T-helper 1 cell (primary cell): ENCODE measurements at regions not wholly inside any gene's neighbourhood (a gene's known extent, or its start where the extent isn't known, plus 50 kb on each side); places are given as distances from the start of the nearest gene placed in this dataset.
"Not testable (repeated sequence)": the region's sequence is repeated elsewhere in the genome, so short reads cannot be mapped to it uniquely, and the experiment has no call there.

Experiments used
- DNase-seq, 5 donors: peaks; one replicate each; pipeline ENCODE4 v3.0.0-alpha.2; 2012 to 2020

GRCh38 chr5:144773628-144774027 is 603.0 kb downstream of the KCTD16 start:
- DNase-seq, result no peak

DNA sequence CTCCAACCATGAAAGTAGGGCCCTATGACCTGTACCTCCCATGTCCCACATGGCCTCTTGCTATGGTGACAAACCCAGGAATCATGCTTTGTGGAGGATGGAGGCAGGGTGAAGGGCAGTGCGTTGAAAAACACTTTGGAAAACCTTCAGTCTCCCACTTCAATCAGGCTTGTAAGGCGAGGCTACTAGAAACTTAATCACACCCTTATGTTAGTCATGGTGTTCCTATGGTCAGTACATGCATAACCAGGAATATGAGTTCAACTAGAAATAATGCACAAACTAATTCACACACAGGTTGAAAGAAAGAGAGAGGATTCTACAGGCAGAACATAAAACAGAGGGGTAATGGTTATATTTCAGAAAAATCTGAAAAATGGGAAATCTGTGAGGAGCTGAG is 601.1 kb downstream of the KCTD16 start:
- DNase-seq, result no peak

- DNase-seq, result no peak
These were observed 571.7 kb downstream of the KCTD16 start for GRCh38 chr5:144742361-144742760.

DNA sequence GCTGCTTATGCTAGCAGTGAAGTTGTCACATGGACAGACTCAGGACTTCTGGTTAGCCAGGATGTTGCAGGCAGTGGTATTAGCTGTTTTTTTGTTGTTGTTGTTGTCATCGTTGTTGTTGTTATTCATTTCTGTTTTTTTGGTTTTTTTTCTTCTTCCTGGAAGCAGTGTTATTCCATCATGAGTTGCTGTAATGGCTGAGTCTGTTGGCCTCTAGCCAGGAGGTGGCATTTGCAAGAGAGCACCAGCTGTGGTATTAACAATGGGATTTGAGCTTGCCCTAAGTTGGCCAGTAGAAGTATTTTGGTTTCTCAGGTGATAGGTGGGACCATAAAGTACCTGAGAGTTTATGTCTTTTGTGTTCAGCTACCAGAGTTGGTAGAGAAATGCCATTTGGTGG is 561.1 kb downstream of the KCTD16 start:
- no peak for DNase-seq

DNA sequence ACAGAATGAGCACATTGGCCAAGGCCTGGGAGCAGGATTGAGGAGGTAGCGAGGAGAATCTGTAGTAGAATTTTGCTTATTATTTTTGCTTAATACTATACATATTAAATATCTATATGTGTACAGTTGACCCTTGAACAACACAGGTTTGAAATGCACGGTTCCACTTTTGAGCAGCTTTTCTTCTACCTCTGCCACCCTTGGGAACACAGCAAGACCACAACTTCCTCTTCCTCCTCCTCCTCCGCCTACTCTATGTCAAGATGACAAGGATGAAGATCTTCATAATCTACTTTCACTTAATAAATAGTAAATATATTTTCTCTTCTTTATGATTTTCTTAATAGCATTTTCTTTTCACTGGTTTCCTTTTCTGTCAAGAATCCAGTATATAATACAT is 541.4 kb downstream of the KCTD16 start:
- no peak for DNase-seq

DNA sequence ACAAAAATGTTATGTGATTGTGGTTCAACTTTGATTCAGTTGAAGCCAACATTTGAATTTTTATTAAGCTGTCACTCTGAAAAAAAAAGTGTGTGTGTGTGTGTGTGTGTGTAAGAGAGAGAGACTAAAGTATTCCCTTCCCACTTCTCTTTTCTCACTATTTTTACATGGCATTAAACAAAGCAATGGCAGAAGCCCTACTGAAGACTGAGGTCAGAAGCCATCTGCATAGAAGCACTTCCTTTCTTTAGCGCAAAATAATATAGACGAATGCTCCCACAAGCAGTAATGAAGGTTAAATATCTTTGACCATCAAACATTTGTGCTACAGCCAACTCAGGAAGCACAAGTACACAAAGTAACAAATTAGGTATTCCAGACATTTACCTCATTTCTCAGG is 540.5 kb downstream of the KCTD16 start:
- DNase-seq, result no peak

GRCh38 chr5:144710637-144711036 is 540.0 kb downstream of the KCTD16 start:
- DNase-seq, result no peak

DNA sequence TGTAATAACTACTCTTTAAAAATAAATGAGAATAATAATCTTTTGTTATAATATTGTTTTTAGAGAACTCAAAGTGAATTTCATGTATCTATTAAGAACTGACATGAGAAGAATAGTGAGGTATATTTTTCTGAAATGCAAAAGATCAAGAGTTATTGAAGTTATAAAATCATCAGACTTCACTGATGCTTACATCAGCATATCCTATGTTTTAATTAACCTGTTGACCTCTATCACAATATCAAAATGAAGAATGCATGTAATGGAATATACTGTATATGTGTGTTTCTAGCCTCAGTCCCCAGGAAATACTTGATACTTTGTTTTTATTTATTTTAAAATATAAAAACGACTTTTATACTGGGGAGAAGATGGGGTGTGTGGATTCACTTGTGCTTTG is 533.1 kb downstream of the KCTD16 start:
- DNase-seq, result no peak

DNA sequence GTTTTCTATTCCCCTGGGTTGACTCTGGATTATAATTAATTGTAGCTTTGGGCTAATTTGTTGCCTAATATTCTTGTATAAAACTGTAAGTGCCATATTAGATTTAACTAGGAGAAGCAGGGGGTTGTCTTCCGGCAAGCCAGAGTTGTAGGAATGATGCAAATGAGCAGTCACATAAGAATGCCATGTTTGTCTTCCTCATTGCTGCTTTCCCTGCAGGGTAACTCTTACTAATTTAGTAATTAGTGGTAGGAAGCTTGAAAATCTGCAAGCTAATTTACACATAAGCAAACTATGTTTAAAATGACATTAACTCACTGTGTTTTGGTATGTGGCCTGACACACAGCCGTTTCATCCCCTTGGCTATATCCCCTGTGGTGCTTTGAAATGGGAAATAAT is 527.8 kb downstream of the KCTD16 start:
- DNase-seq, result no peak

DNA sequence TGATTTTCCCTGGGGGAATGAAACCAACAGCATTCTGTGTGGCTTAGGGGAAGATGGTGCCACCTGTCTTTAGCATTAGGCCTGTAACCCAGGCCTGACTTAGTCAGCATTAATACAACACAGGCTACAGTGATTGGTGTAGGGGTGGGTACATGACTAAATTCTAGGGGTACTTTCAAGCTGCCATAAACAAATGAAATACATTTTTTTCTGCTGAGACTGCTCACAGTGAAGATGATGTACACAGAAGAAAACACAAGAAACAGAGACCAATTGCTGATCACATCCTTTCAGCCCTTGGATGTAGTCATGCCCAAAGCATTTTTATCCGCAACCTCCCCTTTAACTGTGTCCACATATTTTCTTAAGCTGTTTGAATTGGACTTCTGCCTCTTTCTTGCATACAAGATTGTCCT is 527.2 kb downstream of the KCTD16 start:
- DNase-seq, result no peak

DNA sequence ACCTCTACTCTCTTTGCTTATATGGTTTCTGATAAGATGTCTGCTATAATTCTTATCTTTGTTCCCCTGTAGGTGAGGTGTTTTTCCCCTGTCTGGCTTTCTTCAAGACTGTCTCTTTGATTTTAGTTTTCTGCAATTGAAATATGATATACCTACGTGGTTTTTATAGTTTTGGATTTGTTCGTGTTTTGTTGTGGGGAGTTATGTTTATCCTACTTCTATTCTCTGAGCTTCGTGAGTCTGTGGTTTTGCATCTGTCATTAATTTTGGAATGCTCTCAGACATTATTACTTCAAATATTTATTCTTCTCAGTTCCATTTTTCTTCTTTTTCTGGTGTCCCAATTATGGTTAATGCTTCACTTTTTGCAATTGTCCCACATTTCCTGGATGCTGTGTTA is 521.3 kb downstream of the KCTD16 start:
- DNase-seq, result no peak

DNA sequence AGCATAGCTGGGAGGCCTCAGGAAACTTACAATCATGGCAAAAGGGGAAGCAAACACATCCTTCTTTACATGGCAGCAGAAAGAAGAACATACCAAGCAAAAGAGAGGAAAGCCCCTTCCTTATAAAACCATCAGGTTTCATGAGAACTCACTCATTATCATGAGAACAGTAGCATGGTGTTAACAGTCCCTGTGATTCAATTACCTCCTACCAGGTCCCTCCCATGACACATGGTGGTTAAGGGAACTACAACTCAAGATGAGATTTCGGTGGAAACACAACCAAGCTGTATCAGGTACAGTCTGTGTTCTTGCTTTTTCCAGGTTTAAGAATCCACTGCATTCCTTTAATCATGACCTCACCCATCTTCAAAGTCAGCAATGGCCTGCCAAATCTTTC is 514.2 kb downstream of the KCTD16 start:
- DNase-seq, result no peak

DNA sequence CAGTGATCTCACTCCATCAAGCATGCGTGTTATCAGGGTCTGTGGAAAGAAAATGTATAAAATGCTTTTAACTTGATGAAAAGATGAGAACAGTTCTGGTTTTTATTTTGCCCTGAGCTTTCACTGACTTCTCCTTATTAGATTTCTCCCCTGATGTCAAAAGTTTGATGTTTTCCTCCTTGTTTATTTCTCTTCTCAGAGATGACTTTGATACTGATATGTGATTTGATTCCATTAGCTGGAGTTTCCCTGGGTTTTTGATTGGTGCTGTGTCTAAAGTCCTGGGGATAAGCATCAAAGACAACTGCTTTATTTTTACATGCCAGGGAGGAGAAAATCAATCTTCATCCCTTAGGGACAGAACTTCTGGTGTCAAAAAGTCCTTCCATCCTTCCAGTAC is 510.0 kb downstream of the KCTD16 start:
- no peak for DNase-seq

DNA sequence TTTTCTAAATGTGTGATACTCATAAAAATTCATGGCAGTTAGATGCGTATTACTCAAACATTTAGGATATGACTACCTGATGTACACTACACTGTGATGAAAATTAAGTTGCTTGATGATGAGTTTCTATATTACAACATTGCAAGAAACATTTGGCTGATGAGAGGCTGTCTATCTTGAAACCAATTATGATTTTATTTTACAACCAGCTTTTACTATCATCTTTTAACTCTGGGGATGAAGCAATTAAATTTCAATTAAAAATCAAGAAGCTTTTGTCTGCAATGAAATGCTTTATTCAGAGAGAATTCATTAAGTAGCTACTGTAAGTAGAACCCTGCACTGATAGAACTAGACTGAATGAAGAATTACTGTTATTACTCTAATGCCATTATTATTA is 500.4 kb downstream of the KCTD16 start:
- DNase-seq, result no peak

- DNase-seq, result no peak
These were observed 489.1 kb downstream of the KCTD16 start for GRCh38 chr5:144659634-144660227.

- no peak for DNase-seq
These were observed 473.6 kb downstream of the KCTD16 start for GRCh38 chr5:144644317-144644716.

DNA sequence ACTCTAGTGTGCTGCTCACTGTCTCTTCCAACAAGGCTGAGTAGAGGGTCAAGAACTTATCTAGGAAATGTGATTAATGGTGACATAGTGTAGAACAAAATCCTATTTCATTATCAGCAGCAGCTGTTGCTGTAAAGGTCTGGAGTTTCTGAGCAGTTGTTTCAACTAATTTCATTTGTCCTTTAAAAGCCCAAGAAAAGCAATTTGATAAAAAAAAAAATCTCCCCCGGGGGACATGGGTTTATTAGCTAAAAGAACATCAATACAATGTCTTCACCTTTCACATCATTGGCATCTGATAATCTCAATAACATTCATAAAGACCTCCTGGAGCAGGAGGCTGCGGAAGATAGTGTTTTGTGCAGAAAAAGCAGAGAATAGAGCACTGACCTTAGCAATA is 468.1 kb downstream of the KCTD16 start:
- no peak for DNase-seq

- DNase-seq, result no peak
These were observed 463.5 kb downstream of the KCTD16 start for GRCh38 chr5:144634138-144634537.

DNA sequence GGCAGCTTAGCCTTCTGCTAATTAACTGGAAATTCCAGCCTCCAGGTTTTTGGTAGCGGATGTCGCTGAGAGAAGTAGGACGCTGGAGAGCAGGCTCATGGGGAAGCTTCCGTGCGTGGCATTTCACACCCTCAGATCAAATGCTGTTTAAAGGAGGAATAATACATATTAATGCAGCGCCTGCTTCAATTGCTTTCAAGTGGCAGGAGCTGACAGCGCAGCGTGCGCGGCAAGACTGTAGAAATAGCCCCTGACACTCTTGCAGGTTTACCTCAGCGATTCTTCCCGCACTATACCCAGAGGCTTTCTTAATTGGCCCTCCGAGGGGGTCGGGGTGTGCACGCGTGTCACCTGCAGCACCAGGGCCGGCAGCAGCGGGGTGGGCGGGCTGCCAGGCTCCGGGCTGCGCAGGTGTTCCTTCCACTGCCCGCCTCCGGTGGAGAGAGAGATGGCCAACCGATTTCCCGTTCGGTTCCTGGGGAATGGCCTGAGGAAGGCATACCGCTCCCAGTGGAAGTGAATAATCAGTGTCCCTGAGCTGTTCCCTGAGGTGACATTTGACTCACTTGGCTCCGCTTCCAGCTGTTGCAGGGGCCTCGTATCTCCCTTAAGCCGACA is 427.9 kb downstream of the KCTD16 start:
- DNase-seq, result no peak

DNA sequence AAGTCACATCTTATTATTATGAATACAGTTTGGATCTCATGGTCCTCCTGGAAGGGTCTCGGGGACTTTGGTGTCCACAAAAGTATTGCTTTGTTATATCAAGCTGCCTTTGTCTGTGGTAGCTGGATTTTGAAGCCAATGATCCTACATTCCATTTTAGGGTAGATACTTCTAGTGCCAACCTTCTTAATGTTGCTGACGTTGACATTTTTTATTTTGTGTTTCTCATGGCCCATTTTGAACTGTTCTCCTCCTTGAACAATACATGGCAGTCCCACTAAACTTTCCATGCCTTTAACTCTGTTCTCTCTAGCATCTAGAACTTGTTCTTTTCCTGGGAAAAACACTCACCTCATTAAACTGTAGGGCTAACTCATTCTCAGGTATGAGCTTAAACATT is 425.8 kb downstream of the KCTD16 start:
- DNase-seq, result no peak

DNA sequence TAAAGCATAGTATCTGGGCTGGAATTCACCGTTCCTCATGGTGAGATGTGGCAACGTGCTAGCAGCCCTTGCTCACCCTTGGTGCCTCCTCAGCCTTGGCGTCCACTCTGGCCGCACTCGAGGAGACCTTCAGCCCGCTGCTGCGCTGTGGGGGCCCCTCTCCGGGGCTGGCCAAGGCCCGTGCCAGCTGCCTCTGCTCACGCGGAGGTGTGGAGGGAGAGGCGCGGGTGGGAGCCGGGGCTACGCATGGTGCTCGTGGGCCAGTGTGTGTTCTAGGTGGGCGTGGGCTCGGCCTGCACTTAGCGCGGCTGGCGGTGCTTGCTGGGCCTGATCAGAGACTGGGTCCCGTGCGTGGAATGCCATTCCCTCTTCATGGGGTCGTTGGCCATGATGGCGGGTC is 424.2 kb downstream of the KCTD16 start:
- DNase-seq, result no peak

DNA sequence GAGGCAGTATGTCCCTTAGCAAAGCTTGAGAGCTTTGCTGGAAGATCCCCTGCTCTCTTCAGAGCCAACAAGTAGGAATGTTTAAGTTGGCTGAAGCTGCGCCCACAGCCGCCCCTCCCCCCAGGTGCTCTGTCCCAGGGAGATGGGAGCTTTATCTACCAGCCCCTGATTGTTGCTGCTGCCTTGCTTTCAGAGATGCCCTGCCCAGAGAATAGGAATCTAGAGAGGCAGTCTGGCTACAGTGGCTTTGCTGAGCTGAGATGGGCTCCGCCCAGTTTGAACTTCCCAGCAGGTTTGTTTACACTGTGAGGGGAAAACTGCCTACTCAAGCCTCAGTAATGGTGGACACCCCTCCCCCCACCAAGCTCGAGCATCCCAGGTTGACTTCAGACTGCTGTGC is 423.6 kb downstream of the KCTD16 start:
- not testable (repeated sequence) for DNase-seq

- DNase-seq, result no peak
These were observed 415.0 kb downstream of the KCTD16 start for GRCh38 chr5:144585681-144586080.

DNA sequence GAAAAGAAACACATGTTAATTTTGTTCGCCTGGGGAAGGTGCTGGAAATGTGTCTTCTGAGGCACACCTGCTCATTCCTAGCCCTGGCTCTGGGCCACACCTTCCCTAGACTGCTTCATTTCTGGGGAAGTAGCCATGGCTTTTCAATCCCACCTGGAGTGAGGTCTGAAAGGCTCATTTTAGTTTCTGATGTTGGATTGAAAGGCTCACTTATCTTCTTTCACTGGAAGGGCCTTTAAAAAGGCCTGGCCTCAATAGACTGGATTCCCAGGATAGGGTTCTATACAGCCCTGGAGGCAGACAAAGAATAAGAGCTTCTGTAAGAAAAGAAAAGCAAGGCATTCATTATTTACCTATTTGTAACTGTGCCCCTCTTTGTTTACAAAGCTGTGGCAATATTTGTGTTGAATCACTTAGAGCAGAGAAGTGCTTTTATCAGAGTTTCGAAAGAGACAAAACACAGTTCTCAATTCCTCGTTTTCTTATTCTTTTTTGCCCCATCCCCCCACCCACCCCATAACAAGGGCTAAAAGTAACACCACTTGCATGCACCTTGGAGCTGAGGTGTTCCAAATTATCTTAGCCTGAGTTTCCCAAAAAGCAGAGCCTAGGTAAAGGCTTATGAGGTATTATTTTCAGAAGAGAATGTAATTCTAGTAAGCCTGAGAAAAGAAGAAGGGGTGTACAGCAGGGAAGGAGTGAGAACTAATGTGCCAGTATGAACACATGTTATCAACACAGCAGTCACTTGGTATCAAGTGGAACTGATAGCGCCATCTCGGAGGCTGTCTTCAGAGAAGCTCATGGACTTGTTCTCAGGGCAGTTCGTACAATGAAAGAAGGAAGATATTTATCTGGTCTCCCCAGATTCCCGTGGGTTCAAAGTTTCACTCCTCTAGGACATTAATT is 413.1 kb downstream of the KCTD16 start:
- no peak for DNase-seq
